ENCODE measurements at regions not wholly inside any gene's neighbourhood (a gene's known extent, or its start where the extent isn't known, plus 50 kb on each side); places are given as distances from the start of the nearest gene placed in this dataset.

GRCh38 chr11:110979696-110980095, 265.8 kb upstream of the POU2AF2 start:
- in situ Hi-C loops (cut with HindIII; ENCODE audit: low pct_unique_long_range_greater_than_20kb, low sequenced_read_pairs): no loop called here
- TF ChIP-seq JUND (IDR thresholded peaks at IDR 0.05; ENCODE audit: low read depth): no peak
- no peak for DNase-seq (ENCODE audit: low read depth in 1 of 2, low spot score in 1 of 2)

GRCh38 chr11:110977661-110978060, 265.4 kb upstream of the ARHGAP20 start:
- no peak for TF ChIP-seq JUND (IDR thresholded peaks at IDR 0.05; ENCODE audit: low read depth)
- in situ Hi-C loops (cut with HindIII; ENCODE audit: low pct_unique_long_range_greater_than_20kb, low sequenced_read_pairs): no loop called here
- DNase-seq (ENCODE audit: low read depth in 1 of 2, low spot score in 1 of 2): no peak

GRCh38 chr11:110974731-110975130, 262.5 kb upstream of the ARHGAP20 start:
- in situ Hi-C loops (cut with HindIII; ENCODE audit: low pct_unique_long_range_greater_than_20kb, low sequenced_read_pairs): no loop called here
- DNase-seq (ENCODE audit: low read depth in 1 of 2, low spot score in 1 of 2): no peak
- TF ChIP-seq JUND (IDR thresholded peaks at IDR 0.05; ENCODE audit: low read depth): no peak

- no peak for TF ChIP-seq JUND (IDR thresholded peaks at IDR 0.05; ENCODE audit: low read depth)
- DNase-seq (ENCODE audit: low read depth in 1 of 2, low spot score in 1 of 2): no peak
- in situ Hi-C loops (cut with HindIII; ENCODE audit: low pct_unique_long_range_greater_than_20kb, low sequenced_read_pairs): no loop called here
Observed at GRCh38 chr11:110973401-110973980, 261.3 kb upstream of the ARHGAP20 start.

GRCh38 chr11:110972640-110973039, 260.4 kb upstream of the ARHGAP20 start:
- no peak for TF ChIP-seq JUND (IDR thresholded peaks at IDR 0.05; ENCODE audit: low read depth)

GRCh38 chr11:110972106-110972505, 259.9 kb upstream of the ARHGAP20 start:
- DNase-seq (ENCODE audit: low read depth in 1 of 2, low spot score in 1 of 2): no peak
- TF ChIP-seq JUND (IDR thresholded peaks at IDR 0.05; ENCODE audit: low read depth): no peak
- in situ Hi-C loops (cut with HindIII; ENCODE audit: low pct_unique_long_range_greater_than_20kb, low sequenced_read_pairs): no loop called here

More at GRCh38 chr11:110972640-110973039, 260.4 kb upstream of the ARHGAP20 start:
- DNase-seq (ENCODE audit: low read depth in 1 of 2, low spot score in 1 of 2): no peak
- in situ Hi-C loops (cut with HindIII; ENCODE audit: low pct_unique_long_range_greater_than_20kb, low sequenced_read_pairs): no loop called here

- TF ChIP-seq JUND (IDR thresholded peaks at IDR 0.05; ENCODE audit: low read depth): no peak
- no peak for DNase-seq (ENCODE audit: low read depth in 1 of 2, low spot score in 1 of 2)
- in situ Hi-C loops (cut with HindIII; ENCODE audit: low pct_unique_long_range_greater_than_20kb, low sequenced_read_pairs): no loop called here
Observed at GRCh38 chr11:110971140-110971539, 258.9 kb upstream of the ARHGAP20 start.

- DNase-seq (ENCODE audit: low read depth in 1 of 2, low spot score in 1 of 2): no peak
- TF ChIP-seq JUND (IDR thresholded peaks at IDR 0.05; ENCODE audit: low read depth): no peak
- in situ Hi-C loops (cut with HindIII; ENCODE audit: low pct_unique_long_range_greater_than_20kb, low sequenced_read_pairs): no loop called here
Observed at GRCh38 chr11:110968348-110969062, 256.3 kb upstream of the ARHGAP20 start.

- no peak for DNase-seq (ENCODE audit: low read depth in 1 of 2, low spot score in 1 of 2)
- in situ Hi-C loops (cut with HindIII; ENCODE audit: low pct_unique_long_range_greater_than_20kb, low sequenced_read_pairs): no loop called here
- no peak for TF ChIP-seq JUND (IDR thresholded peaks at IDR 0.05; ENCODE audit: low read depth)
Observed at GRCh38 chr11:110966131-110966530, 253.9 kb upstream of the ARHGAP20 start.

- in situ Hi-C loops (cut with HindIII; ENCODE audit: low pct_unique_long_range_greater_than_20kb, low sequenced_read_pairs): no loop called here
- no peak for DNase-seq (ENCODE audit: low read depth in 1 of 2, low spot score in 1 of 2)
- no peak for TF ChIP-seq JUND (IDR thresholded peaks at IDR 0.05; ENCODE audit: low read depth)
Observed at GRCh38 chr11:110962921-110963320, 250.7 kb upstream of the ARHGAP20 start.

GRCh38 chr11:110960167-110960566, 247.9 kb upstream of the ARHGAP20 start:
- in situ Hi-C loops (cut with HindIII; ENCODE audit: low pct_unique_long_range_greater_than_20kb, low sequenced_read_pairs): no loop called here
- no peak for TF ChIP-seq JUND (IDR thresholded peaks at IDR 0.05; ENCODE audit: low read depth)

GRCh38 chr11:110958216-110958615, 246.0 kb upstream of the ARHGAP20 start:
- in situ Hi-C loops (cut with HindIII; ENCODE audit: low pct_unique_long_range_greater_than_20kb, low sequenced_read_pairs): no loop called here
- no peak for DNase-seq (ENCODE audit: low read depth in 1 of 2, low spot score in 1 of 2)
- no peak for TF ChIP-seq JUND (IDR thresholded peaks at IDR 0.05; ENCODE audit: low read depth)

More at GRCh38 chr11:110960167-110960566, 247.9 kb upstream of the ARHGAP20 start:
- DNase-seq (ENCODE audit: low read depth in 1 of 2, low spot score in 1 of 2): no peak

GRCh38 chr11:110955776-110956175, 243.5 kb upstream of the ARHGAP20 start:
- in situ Hi-C loops (cut with HindIII; ENCODE audit: low pct_unique_long_range_greater_than_20kb, low sequenced_read_pairs): no loop called here
- no peak for DNase-seq (ENCODE audit: low read depth in 1 of 2, low spot score in 1 of 2)
- TF ChIP-seq JUND (IDR thresholded peaks at IDR 0.05; ENCODE audit: low read depth): no peak

All from T47D (cell line).